ENCODE measurements at regions not wholly inside any gene's neighbourhood (a gene's known extent, or its start where the extent isn't known, plus 50 kb on each side); places are given as distances from the start of the nearest gene placed in this dataset.

DNA sequence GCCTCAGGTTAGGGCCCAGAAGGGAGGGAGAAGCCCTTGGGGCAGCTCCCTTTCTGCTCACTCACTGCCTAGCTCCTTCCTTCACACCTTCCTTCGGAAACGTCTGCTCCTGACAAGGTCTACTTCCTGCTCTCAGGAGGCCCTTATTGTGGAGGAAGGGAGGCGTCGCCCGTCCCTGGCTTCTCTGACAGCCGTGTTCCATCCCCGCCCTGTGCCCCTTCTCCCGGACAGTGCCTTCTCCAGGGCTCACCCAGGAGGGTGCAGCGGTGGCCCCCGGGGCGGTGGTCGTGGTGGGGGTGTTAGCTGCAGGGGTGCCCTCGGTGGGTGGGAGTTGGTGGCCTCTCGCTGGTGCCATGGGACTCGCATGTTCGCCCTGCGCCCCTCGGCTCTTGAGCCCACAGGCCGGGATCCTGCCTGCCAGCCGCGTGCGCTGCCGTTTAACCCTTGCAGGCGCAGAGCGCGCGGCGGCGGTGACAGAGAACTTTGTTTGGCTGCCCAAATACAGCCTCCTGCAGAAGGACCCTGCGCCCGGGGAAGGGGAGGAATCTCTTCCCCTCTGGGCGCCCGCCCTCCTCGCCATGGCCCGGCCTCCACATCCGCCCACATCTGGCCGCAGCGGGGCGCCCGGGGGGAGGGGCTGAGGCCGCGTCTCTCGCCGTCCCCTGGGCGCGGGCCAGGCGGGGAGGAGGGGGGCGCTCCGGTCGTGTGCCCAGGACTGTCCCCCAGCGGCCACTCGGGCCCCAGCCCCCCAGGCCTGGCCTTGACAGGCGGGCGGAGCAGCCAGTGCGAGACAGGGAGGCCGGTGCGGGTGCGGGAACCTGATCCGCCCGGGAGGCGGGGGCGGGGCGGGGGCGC is 231.9 kb downstream of the SEC14L1 start:
- no peak for TF ChIP-seq POLR2A (IDR thresholded peaks at IDR 0.05; ENCODE audit: low read depth, low read length)
- no peak for TF ChIP-seq TAF1 (IDR thresholded peaks at IDR 0.05; ENCODE audit: low read depth, low read length)
- no peak for TF ChIP-seq POLR2AphosphoS5 (IDR thresholded peaks at IDR 0.05; ENCODE audit: low read depth, low read length)
- TF ChIP-seq PAX5 (IDR thresholded peaks at IDR 0.05; ENCODE audit: insufficient read depth, low read length, severe bottlenecking), result no peak
- no peak for TF ChIP-seq SPI1 (IDR thresholded peaks at IDR 0.05; ENCODE audit: low read depth, low read length)
- no peak for TF ChIP-seq POU2F2 (IDR thresholded peaks at IDR 0.05; ENCODE audit: low read depth, low read length)
